ENCODE measurements at regions not wholly inside any gene's neighbourhood (a gene's known extent, or its start where the extent isn't known, plus 50 kb on each side); places are given as distances from the start of the nearest gene placed in this dataset.

GRCh38 chr1:78787544-78787943 lies 137.9 kb downstream of the IFI44 start:
- TF ChIP-seq CTCF (IDR thresholded peaks at IDR 0.05; ENCODE audit: borderline replicate concordance, insufficient read depth, low read depth, low read length) = no peak

DNA sequence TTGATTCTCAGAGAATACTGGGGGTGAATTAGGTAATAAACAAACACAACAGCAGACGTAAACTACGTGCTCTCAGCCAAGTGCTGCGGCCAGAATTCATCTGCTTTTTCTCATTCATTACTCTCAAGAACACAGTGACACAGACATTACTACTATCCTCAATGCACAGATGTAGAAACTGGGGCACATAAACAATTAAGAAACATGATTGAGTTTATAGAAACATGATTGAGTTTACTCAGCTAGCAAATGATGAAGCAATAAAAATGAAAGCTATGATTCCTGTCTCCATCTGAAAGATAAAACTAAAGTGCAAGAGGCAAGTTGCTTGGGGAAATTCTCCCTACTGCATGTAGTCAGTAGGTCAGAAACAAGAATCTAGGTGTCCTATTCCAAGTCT lies 140.5 kb downstream of the IFI44 start:
- no peak for TF ChIP-seq CTCF (IDR thresholded peaks at IDR 0.05; ENCODE audit: borderline replicate concordance, insufficient read depth, low read depth, low read length)
- H3K4me3 ChIP-seq (ENCODE audit: low read depth, low read length) = no peak overlapping the region

More at GRCh38 chr1:78787544-78787943, 137.9 kb downstream of the IFI44 start:
- no peak overlapping the region for H3K4me3 ChIP-seq (ENCODE audit: low read depth, low read length)

DNA sequence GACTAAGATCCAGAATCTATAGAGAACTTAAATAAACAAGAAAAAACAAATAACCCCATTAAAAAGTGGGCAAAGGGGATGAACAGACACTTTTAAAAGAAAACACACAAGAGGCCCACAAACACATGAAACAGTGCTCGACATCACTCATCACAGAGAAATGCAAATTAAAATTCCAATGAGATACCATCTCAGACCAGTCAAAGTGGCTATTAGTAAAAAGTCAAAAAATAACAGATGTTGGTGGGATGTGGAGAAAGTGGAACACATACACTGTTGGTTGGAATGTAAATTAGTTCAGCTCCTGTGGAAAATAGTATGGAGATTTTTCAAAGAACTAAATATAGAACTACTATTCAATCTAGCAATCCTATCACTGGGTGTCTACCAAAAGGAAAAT lies 143.1 kb downstream of the IFI44 start:
- no peak for TF ChIP-seq CTCF (IDR thresholded peaks at IDR 0.05; ENCODE audit: borderline replicate concordance, insufficient read depth, low read depth, low read length)
- H3K4me3 ChIP-seq (ENCODE audit: low read depth, low read length) = no peak overlapping the region

DNA sequence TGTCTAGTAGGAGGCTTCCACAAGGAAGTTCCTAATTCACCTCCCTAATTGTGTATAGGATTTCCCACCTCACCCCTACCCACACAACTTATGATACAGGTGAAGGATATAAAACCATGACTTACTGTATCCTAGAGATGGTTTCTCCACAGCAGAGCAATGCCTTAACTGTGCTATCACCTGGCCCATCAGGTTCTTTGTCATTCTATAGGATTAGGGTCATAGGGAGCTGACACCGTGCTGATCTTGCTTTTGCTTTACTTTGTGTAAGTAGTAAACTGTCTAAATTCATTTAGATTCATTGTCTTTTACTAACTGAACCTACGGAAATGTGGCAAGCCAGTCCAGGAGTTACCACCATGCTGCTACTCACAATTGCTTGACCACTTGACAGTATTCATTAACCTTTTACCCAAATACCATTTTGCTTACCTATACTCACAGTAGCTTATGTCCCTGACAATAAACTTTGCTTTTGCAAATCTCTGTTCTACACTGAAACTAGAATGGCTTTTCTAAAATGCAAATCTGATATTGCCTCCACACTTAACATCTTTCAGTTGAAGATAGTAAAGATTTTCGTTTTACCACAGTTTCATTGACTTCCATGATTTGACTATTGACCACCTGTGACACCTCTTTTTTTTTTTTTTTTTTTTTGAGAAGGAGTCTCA lies 147.6 kb downstream of the IFI44 start:
- no peak for TF ChIP-seq CTCF (IDR thresholded peaks at IDR 0.05; ENCODE audit: borderline replicate concordance, insufficient read depth, low read depth, low read length)
- H3K4me3 ChIP-seq (ENCODE audit: low read depth, low read length) = no peak overlapping the region

GRCh38 chr1:78799926-78800325 lies 150.3 kb downstream of the IFI44 start:
- TF ChIP-seq CTCF (IDR thresholded peaks at IDR 0.05; ENCODE audit: borderline replicate concordance, insufficient read depth, low read depth, low read length) = no peak
- no peak overlapping the region for H3K4me3 ChIP-seq (ENCODE audit: low read depth, low read length)

DNA sequence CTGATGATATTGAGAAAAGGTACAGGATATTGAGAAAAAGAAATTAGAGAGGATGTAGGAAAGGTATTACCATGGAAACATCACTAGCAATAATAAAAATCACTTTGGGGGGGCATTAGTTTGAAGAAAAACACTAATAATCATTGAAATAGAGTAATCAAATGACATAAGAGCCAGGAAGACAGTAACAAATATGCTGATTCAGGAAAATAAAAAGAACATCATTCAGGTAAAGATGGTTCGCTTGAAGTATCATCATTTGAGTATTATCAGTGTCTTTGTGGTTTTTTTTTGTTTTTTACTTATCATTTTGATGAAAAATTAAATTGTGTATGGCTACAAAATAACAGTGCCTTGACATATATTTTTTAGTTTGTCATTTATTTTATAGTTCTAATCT lies 164.5 kb downstream of the IFI44 start:
- TF ChIP-seq CTCF (IDR thresholded peaks at IDR 0.05; ENCODE audit: borderline replicate concordance, insufficient read depth, low read depth, low read length) = no peak
- no peak overlapping the region for H3K4me3 ChIP-seq (ENCODE audit: low read depth, low read length)

GRCh38 chr1:78825561-78825960 lies 175.9 kb downstream of the IFI44 start:
- no peak for TF ChIP-seq CTCF (IDR thresholded peaks at IDR 0.05; ENCODE audit: borderline replicate concordance, insufficient read depth, low read depth, low read length)
- no peak overlapping the region for H3K4me3 ChIP-seq (ENCODE audit: low read depth, low read length)
